Lung (tissue), 11 donors: ENCODE measurements at regions not wholly inside any gene's neighbourhood (a gene's known extent, or its start where the extent isn't known, plus 50 kb on each side); places are given as distances from the start of the nearest gene placed in this dataset.

Source experiments
- ATAC-seq: fragments of 200-7000 bp; cut with Tn5 transposase; one replicate; pipeline ENCODE4 v1.9.1; 2020; ENCODE audit warnings: moderate number of reproducible peaks; ENCODE audit not compliant: insufficient read depth, low FRiP score
- DNase-seq, 3 donors: peaks; one replicate each; pipeline ENCODE4 v3.0.0-alpha.2; 2013 to 2017
- H3K27ac ChIP-seq, 2 donors: one replicate each; pipeline ENCODE4 v1.5.1; 2013; ENCODE audit warnings: mild to moderate bottlenecking in 2 of 2, moderate library complexity in 2 of 2, control low read depth in 1 of 2, inconsistent platforms in 1 of 2, low read depth in 1 of 2, low read length in 1 of 2
- H3K27me3 ChIP-seq, 3 donors: one replicate each; pipeline ENCODE4 v1.5.1; 2013; ENCODE audit warnings: low read length in 2 of 3; ENCODE audit not compliant: control insufficient read depth in 3 of 3, insufficient read depth in 3 of 3
- H3K36me3 ChIP-seq, 4 donors: one replicate each; pipeline ENCODE4 v1.5.1; 2013; ENCODE audit warnings: low read length in 4 of 4, mild to moderate bottlenecking in 1 of 4, moderate library complexity in 1 of 4; ENCODE audit not compliant: control insufficient read depth in 4 of 4, insufficient read depth in 4 of 4
- H3K4me1 ChIP-seq, 5 donors: one replicate each; pipeline ENCODE4 v1.5.1; 2013; ENCODE audit warnings: low read length in 5 of 5, mild to moderate bottlenecking in 2 of 5, moderate library complexity in 1 of 5; ENCODE audit not compliant: control insufficient read depth in 5 of 5, insufficient read depth in 5 of 5
- H3K4me3 ChIP-seq: one replicate; pipeline ENCODE4 v1.5.1; 2013; ENCODE audit warnings: mild to moderate bottlenecking, control low read depth, moderate library complexity
- H3K9ac ChIP-seq, 2 donors: one replicate each; pipeline ENCODE4 v1.5.1; 2013; ENCODE audit warnings: low read length in 2 of 2, control low read depth in 1 of 2; ENCODE audit not compliant: insufficient read depth in 1 of 2
- H3K9me3 ChIP-seq, 4 donors: one replicate each; pipeline ENCODE4 v1.5.1; 2013; ENCODE audit warnings: low read length in 3 of 4, mild to moderate bottlenecking in 1 of 4, moderate library complexity in 1 of 4; ENCODE audit not compliant: control insufficient read depth in 4 of 4, insufficient read depth in 3 of 4
- WGBS, 2 donors: extraction: QIAGEN DNeasy Blood & Tissue Kit; methylation state at CpG; one replicate each; pipeline ENCODE4 v1.1.7; 2013; 5-methylcytosine and 5-hydroxymethylcytosine counted together
- TF ChIP-seq, protein P1 (sequence below): IDR thresholded peaks from 2 replicates; pipeline ENCODE4 v1.5.1; 2012; ENCODE audit warnings: mild to moderate bottlenecking; ENCODE audit errors: control extremely low read depth, extremely low read depth
- donor health status: control.
- donor health status: control.
- donor health status: Bipolar disorder and iron deficiency.
- donor health status: healthy.
- donor health status: DM: yes; HTN: yes; CAD: no.

DNA sequence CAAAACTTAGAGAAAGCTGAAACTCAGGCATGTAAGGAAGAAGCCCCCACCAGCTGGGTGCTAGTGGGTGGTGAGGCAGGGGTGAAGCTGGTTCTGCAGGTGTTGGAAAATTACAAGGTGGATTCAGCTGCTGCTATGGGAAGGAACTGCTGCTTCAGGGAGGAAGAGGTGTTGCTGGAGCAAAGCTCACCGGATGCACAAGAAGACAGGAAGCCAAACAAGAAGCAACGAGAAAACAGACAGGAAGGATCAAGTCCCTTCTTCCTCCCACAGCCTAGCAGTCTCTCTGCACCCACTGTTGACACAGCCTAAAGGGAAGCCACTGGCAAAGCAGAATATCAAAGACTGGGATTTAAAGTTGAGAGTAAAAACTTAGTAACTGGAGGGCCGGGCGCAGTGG is 100.2 kb upstream of the JADE1 start:
- Histone ChIP-seq H3K9ac (no peak overlapping the region), H3K27me3 (no peaks in the 10 kb centered on the region), H3K36me3 (no peaks in the 10 kb centered on the region), H3K4me3 (no peak overlapping the region), H3K27ac (no peak overlapping the region), H3K9me3 (no peaks in the 10 kb centered on the region), H3K4me1 (peaks cover 0 to 3% (median 0%) of the 10 kb centered on the region in 5 donors)
- TF ChIP-seq, protein P1, sequence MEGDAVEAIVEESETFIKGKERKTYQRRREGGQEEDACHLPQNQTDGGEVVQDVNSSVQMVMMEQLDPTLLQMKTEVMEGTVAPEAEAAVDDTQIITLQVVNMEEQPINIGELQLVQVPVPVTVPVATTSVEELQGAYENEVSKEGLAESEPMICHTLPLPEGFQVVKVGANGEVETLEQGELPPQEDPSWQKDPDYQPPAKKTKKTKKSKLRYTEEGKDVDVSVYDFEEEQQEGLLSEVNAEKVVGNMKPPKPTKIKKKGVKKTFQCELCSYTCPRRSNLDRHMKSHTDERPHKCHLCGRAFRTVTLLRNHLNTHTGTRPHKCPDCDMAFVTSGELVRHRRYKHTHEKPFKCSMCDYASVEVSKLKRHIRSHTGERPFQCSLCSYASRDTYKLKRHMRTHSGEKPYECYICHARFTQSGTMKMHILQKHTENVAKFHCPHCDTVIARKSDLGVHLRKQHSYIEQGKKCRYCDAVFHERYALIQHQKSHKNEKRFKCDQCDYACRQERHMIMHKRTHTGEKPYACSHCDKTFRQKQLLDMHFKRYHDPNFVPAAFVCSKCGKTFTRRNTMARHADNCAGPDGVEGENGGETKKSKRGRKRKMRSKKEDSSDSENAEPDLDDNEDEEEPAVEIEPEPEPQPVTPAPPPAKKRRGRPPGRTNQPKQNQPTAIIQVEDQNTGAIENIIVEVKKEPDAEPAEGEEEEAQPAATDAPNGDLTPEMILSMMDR: no peak
- ATAC-seq: no peak
- 35 to 38% methylated on average over 4 of the region's 4 CpGs for WGBS, 2 donors
- DNase-seq: no peak

DNA sequence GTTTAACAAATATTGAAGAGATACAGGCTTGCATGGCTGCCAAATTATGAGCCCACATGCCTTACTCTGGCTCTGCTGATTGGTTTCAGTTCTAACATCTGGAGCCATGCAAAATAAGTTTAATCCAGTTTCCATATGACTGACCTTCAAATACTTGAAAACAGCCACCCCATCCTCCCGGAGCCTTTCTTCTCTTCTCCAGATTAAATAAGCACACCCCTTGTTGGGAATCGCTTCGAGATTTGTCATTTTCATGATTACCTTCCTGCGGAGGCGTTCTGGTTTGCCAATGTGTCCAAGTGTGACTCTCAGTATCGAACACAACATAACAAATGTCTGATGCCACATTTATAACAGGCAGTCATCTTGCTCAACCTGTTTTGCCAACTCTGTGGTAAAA is 101.6 kb upstream of the JADE1 start:
- Histone ChIP-seq H3K4me3 (no peak overlapping the region), H3K27me3 (no peaks in the 10 kb centered on the region), H3K4me1 (peaks cover 0 to 3% (median 0%) of the 10 kb centered on the region in 5 donors), H3K9ac (no peak overlapping the region), H3K36me3 (no peaks in the 10 kb centered on the region), H3K9me3 (no peaks in the 10 kb centered on the region), H3K27ac (no peak overlapping the region)
- DNase-seq (peak in 1 of 3 donors; percentile 5), ATAC-seq (no peak)
- WGBS, 2 donors: 57 to 72% methylated on average over 6 of the region's 6 CpGs
- TF ChIP-seq, protein P1: no peak

DNA sequence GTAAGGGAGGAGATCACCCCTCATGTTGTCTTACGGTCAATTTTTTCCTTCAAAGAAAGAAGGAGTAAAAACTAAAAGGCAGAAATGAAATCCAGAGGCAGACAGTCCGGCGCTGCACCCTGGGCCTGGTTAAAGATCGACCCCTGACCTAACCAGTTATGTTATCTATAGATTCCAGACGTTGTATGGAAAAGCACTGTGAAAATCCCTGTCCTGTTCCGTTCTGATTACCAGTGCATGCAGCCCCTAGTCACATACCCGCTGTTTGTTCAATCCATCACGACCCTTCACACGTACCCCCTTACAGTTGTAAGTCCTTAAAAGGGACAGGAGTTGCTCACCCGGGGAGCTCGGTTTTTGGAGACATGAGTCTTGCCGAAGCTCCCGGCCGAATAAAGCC is 105.6 kb upstream of the JADE1 start:
- H3K4me3 ChIP-seq: no peak overlapping the region
- TF ChIP-seq, protein P1: no peak
- H3K9me3 ChIP-seq: no peaks in the 10 kb centered on the region
- ATAC-seq (no peak), DNase-seq (no peak)
- no peaks in the 10 kb centered on the region for H3K27me3 ChIP-seq
- H3K36me3 ChIP-seq: no peaks in the 10 kb centered on the region
- peaks cover 0 to 3% (median 0%) of the 10 kb centered on the region in 5 donors for H3K4me1 ChIP-seq
- no peak overlapping the region for H3K9ac ChIP-seq
- WGBS, 2 donors: 94 to 95% methylated on average over 14 of the region's 14 CpGs
- H3K27ac ChIP-seq: no peak overlapping the region

DNA sequence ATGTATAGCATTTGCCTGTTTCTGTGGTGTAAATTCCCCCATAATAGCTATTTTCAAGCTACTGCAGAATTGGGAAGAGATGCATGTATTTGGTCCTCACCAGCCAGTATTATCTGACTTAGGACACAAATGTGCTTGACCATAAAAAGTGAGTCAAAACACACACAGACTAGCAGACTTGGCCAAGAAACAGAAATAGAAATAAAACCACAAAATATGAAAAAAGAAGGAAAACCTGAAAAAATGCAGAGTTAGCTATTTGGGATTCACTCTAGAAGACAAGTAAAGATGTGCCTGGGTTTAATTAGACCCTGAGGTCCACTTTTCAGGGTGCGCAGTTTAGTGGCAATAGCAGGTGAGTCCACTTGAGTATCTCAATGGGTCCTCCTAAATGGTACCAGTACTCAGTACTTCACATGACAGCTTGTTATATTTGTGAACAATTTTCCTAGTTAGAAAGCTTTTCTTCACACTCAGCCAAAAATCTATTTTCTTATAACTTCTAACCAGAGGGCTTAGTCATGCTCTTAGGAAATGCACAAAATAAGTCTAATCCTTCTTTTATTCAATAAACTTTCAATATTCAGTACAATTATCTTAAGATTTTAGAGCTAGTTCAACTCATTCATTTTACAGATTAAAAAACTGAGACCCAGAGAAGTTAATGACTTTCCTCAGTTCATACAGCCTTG is 108.7 kb upstream of the JADE1 start:
- WGBS, 2 donors: 100% methylated on average over 1 of the region's 1 CpG
- Histone ChIP-seq H3K27me3 (no peaks in the 10 kb centered on the region), H3K4me3 (no peak overlapping the region), H3K4me1 (no peaks in the 10 kb centered on the region), H3K36me3 (no peaks in the 10 kb centered on the region), H3K9me3 (no peaks in the 10 kb centered on the region), H3K27ac (no peak overlapping the region), H3K9ac (no peak overlapping the region)
- DNase-seq (no peak), ATAC-seq (no peak)
- TF ChIP-seq, protein P1: no peak
